ENCODE measurements at regions not wholly inside any gene's neighbourhood (a gene's known extent, or its start where the extent isn't known, plus 50 kb on each side); places are given as distances from the start of the nearest gene placed in this dataset.

DNA sequence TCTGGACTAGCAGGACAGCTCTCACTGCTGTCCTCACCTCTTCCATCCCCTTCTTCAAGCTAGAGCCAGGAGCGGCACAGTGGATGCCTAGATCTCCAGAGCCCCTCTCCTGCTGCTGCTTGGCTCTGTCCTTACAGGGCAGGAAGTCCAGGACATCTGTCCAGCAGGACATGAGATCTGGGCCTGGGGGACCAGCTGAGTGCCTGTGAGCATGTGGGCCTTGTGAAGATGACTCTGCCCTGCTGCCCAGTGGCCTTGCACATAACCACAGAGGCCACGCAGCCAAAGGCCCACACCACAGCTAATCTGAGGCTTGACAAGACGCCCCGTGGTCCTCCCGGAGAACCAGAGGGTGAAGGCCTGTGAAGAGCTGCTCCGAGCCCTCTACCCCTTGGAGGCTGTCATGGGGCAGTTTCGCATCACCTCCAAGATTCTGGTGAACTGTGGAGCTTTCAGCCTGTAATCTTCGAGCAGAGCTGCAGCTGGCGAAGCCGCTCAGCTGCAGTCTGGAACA is 516.7 kb upstream of the HS6ST1 start:
- no peak overlapping the region for H3K4me3 ChIP-seq (replicated peaks; ENCODE audit: insufficient read depth, low read length)
- no peak overlapping the region for H3K27ac ChIP-seq (replicated peaks)
- no peak for TF ChIP-seq REST (IDR thresholded peaks at IDR 0.05; ENCODE audit: insufficient replicate concordance, low read depth)
- TF ChIP-seq CTCF (IDR thresholded peaks at IDR 0.05; ENCODE audit: insufficient read depth, low read length): no peak
- no peak for TF ChIP-seq GABPA (IDR thresholded peaks at IDR 0.05; ENCODE audit: low read depth)
- TF ChIP-seq SPI1 (IDR thresholded peaks at IDR 0.05; ENCODE audit: borderline replicate concordance, low read depth): no peak
- TF ChIP-seq POLR2AphosphoS5 (IDR thresholded peaks at IDR 0.05; ENCODE audit: low read depth): no peak
- DNase-seq (ENCODE audit: low read depth in 1 of 2, low spot score in 1 of 2): no peak
- H3K27me3 ChIP-seq (ENCODE audit: insufficient read depth, poor library complexity, severe bottlenecking): no peaks in the 10 kb centered on the region

GRCh38 chr2:128835974-128836373 is 517.3 kb upstream of the HS6ST1 start:
- DNase-seq (ENCODE audit: low read depth in 1 of 2, low spot score in 1 of 2): no peak
- no peak overlapping the region for H3K4me3 ChIP-seq (replicated peaks; ENCODE audit: insufficient read depth, low read length)
- no peak overlapping the region for H3K27ac ChIP-seq (replicated peaks)
- no peak for TF ChIP-seq CTCF (IDR thresholded peaks at IDR 0.05; ENCODE audit: insufficient read depth, low read length)
- no peak for TF ChIP-seq SPI1 (IDR thresholded peaks at IDR 0.05; ENCODE audit: borderline replicate concordance, low read depth)
- TF ChIP-seq REST (IDR thresholded peaks at IDR 0.05; ENCODE audit: insufficient replicate concordance, low read depth): no peak
- TF ChIP-seq GABPA (IDR thresholded peaks at IDR 0.05; ENCODE audit: low read depth): no peak
- no peaks in the 10 kb centered on the region for H3K27me3 ChIP-seq (ENCODE audit: insufficient read depth, poor library complexity, severe bottlenecking)

- H3K27ac ChIP-seq (replicated peaks): no peak overlapping the region
- no peak for DNase-seq (ENCODE audit: low read depth in 1 of 2, low spot score in 1 of 2)
- no peak overlapping the region for H3K4me3 ChIP-seq (replicated peaks; ENCODE audit: insufficient read depth, low read length)
- TF ChIP-seq POLR2AphosphoS5 (IDR thresholded peaks at IDR 0.05; ENCODE audit: low read depth): no peak
- H3K27me3 ChIP-seq (ENCODE audit: insufficient read depth, poor library complexity, severe bottlenecking): no peaks in the 10 kb centered on the region
Observed at GRCh38 chr2:128836559-128837100, 518.0 kb upstream of the HS6ST1 start.

DNA sequence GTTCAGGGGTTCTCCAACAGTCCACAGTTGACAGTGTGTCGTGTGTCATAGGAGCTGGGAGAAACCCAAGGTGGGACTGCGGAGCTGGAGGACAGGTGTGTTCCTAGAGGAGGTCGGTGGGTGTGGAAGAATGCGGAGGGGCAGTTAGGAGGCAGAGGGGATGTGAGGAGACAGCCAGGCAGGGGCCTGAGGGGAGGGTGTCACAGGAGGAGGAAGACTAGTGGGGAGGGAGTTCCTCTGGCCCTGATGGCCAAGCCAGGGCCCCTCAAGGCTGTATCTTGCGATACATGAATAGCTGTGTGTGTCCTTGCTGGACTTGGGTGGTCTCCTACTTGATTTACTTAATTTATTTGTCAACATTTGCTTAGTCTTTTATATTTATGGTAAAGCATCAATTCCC is 519.6 kb upstream of the HS6ST1 start:
- no peak overlapping the region for H3K4me3 ChIP-seq (replicated peaks; ENCODE audit: insufficient read depth, low read length)
- no peak for TF ChIP-seq REST (IDR thresholded peaks at IDR 0.05; ENCODE audit: insufficient replicate concordance, low read depth)
- TF ChIP-seq CTCF (IDR thresholded peaks at IDR 0.05; ENCODE audit: insufficient read depth, low read length): no peak
- TF ChIP-seq SPI1 (IDR thresholded peaks at IDR 0.05; ENCODE audit: borderline replicate concordance, low read depth): no peak
- no peak for TF ChIP-seq POLR2AphosphoS5 (IDR thresholded peaks at IDR 0.05; ENCODE audit: low read depth)
- TF ChIP-seq GABPA (IDR thresholded peaks at IDR 0.05; ENCODE audit: low read depth): no peak
- H3K27ac ChIP-seq (replicated peaks): no peak overlapping the region
- no peak for DNase-seq (ENCODE audit: low read depth in 1 of 2, low spot score in 1 of 2)
- no peaks in the 10 kb centered on the region for H3K27me3 ChIP-seq (ENCODE audit: insufficient read depth, poor library complexity, severe bottlenecking)

All from HL-60 (cell line).